ENCODE measurements at regions not wholly inside any gene's neighbourhood (a gene's known extent, or its start where the extent isn't known, plus 50 kb on each side); places are given as distances from the start of the nearest gene placed in this dataset.

DNA sequence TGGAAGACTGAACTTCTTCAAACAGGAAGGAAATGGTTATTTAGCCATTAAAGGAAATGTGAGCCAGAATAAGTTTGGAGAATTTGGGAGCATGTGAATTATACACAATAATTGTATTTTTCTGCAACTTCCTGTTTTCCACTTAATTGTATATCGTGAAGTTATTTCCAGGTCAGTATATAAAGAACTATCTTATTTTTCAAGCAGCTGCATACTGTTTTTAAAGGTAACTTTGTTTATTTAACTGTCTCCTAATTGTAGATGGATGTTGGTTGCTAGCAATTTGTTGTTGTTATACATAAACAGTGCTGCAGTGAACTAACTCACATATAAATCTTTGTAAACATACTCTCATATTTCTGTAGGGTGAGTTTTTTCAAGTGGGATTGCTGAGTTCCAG is 180.3 kb downstream of the HLX start:
- Histone ChIP-seq H3K27ac (ENCODE audit: low read depth, low read length) (no peak overlapping the region), H3K4me3 (ENCODE audit: insufficient read depth, low read depth, low read length) (no peak overlapping the region), H3K79me2 (ENCODE audit: insufficient read depth, low read length) (no peaks in the 10 kb centered on the region), H2AFZ (ENCODE audit: low read depth, low read length) (no peak overlapping the region), H3K9me3 (ENCODE audit: insufficient read depth, low read depth, low read length) (no peaks in the 10 kb centered on the region), H3K4me1 (ENCODE audit: insufficient read depth, low read length) (no peaks in the 10 kb centered on the region), H3K27me3 (ENCODE audit: insufficient read depth, low read length) (no peaks in the 10 kb centered on the region), H3K4me2 (ENCODE audit: low read length) (no peak overlapping the region), H3K36me3 (ENCODE audit: insufficient read depth, low read length) (no peaks in the 10 kb centered on the region), H4K20me1 (ENCODE audit: insufficient read depth, low read length) (no peaks in the 10 kb centered on the region), H3K9ac (ENCODE audit: low read length) (no peak overlapping the region)
- Mint-ChIP-seq H3K36me3 (ENCODE audit: low read depth, unreplicated experiment) (peaks cover 2% of the 10 kb centered on the region), H3K9me3 (ENCODE audit: unreplicated experiment) (peaks cover 5% of the 10 kb centered on the region), H3K27me3 (ENCODE audit: low read depth, unreplicated experiment) (no peaks in the 10 kb centered on the region), H3K4me3 (ENCODE audit: unreplicated experiment) (no peak overlapping the region), H3K4me1 (ENCODE audit: low read depth, unreplicated experiment) (no peaks in the 10 kb centered on the region), H3K27ac (ENCODE audit: unreplicated experiment) (no peak overlapping the region)
- DNase-seq (ENCODE audit: low read depth): no peak
- peak; percentile 29 for FAIRE-seq
- no peak for TF ChIP-seq EZH2 (IDR thresholded peaks at IDR 0.05; ENCODE audit: insufficient read depth, low read length)
- TF ChIP-seq, protein P1, sequence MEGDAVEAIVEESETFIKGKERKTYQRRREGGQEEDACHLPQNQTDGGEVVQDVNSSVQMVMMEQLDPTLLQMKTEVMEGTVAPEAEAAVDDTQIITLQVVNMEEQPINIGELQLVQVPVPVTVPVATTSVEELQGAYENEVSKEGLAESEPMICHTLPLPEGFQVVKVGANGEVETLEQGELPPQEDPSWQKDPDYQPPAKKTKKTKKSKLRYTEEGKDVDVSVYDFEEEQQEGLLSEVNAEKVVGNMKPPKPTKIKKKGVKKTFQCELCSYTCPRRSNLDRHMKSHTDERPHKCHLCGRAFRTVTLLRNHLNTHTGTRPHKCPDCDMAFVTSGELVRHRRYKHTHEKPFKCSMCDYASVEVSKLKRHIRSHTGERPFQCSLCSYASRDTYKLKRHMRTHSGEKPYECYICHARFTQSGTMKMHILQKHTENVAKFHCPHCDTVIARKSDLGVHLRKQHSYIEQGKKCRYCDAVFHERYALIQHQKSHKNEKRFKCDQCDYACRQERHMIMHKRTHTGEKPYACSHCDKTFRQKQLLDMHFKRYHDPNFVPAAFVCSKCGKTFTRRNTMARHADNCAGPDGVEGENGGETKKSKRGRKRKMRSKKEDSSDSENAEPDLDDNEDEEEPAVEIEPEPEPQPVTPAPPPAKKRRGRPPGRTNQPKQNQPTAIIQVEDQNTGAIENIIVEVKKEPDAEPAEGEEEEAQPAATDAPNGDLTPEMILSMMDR (IDR thresholded peaks at IDR 0.05; ENCODE audit: insufficient read depth, low read depth, low read length): no peak

DNA sequence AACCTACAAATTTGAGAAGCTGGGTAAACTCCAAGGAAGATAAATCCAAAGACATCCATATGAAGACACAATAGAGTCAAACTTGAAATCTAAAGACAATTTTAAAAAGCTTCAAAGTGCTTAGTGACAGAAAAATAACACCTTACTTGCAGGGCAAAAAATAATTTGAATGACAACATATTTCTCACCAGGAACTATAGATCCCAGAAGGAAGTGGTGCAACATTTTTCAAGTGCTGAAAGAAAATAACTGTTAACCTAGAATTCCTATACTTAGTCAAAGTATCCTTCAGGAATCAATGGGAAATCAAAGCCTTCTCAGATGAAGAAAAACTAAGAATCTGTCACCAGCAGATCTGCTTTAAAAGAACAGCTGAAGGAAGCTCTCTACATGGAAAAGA is 184.4 kb downstream of the HLX start:
- no peak for FAIRE-seq

DNA sequence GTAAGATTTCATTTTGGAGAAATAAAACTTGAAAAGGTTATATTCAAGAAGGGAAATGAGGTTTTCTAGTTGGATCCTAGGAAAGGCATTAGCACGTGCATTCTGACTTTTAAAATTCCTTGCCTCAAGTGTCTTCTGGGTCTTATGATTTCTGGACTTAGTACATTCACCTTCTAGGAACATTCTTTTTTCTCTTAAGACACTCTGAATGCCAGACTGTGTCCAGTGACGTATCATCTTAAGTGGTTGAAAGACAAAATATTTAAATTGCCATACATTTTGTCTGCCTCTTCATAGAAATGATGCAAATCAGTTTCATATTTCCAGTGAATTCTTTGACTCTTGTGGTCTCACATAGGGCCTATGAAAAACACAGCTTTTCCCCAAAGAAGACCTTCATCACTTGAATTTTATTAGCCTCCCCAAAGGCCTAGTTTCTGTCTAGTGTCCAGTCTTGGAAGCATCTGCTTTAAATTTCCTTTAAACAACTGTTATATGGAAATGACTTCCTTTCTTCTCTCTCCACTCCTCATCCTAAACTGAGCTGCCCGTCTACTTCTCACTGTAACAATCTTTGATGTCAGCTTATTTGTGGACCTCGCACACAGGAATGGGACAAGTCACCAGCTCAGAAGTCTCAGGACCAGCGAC is 187.2 kb downstream of the HLX start:
- Mint-ChIP-seq H3K27me3 (ENCODE audit: low read depth, unreplicated experiment) (peaks cover 15% of the 10 kb centered on the region), H3K36me3 (ENCODE audit: low read depth, unreplicated experiment) (peaks cover 2% of the 10 kb centered on the region)

More for the DNA sequence above, 184.4 kb downstream of the HLX start:
- Histone ChIP-seq H3K9me3 (ENCODE audit: insufficient read depth, low read depth, low read length) (no peaks in the 10 kb centered on the region), H3K36me3 (ENCODE audit: insufficient read depth, low read length) (no peaks in the 10 kb centered on the region), H2AFZ (ENCODE audit: low read depth, low read length) (no peak overlapping the region), H3K4me2 (ENCODE audit: low read length) (no peak overlapping the region), H3K27ac (ENCODE audit: low read depth, low read length) (no peak overlapping the region), H3K4me1 (ENCODE audit: insufficient read depth, low read length) (no peaks in the 10 kb centered on the region), H3K27me3 (ENCODE audit: insufficient read depth, low read length) (no peaks in the 10 kb centered on the region), H3K79me2 (ENCODE audit: insufficient read depth, low read length) (no peaks in the 10 kb centered on the region), H3K4me3 (ENCODE audit: insufficient read depth, low read depth, low read length) (no peak overlapping the region), H3K9ac (ENCODE audit: low read length) (no peak overlapping the region), H4K20me1 (ENCODE audit: insufficient read depth, low read length) (no peaks in the 10 kb centered on the region)
- Mint-ChIP-seq H3K9me3 (ENCODE audit: unreplicated experiment) (peaks cover 5% of the 10 kb centered on the region), H3K36me3 (ENCODE audit: low read depth, unreplicated experiment) (peaks cover 2% of the 10 kb centered on the region), H3K27ac (ENCODE audit: unreplicated experiment) (no peak overlapping the region), H3K4me3 (ENCODE audit: unreplicated experiment) (no peak overlapping the region), H3K27me3 (ENCODE audit: low read depth, unreplicated experiment) (peaks cover 8% of the 10 kb centered on the region), H3K4me1 (ENCODE audit: low read depth, unreplicated experiment) (no peaks in the 10 kb centered on the region)
- no peak for DNase-seq (ENCODE audit: low read depth)
- TF ChIP-seq, protein P1 (IDR thresholded peaks at IDR 0.05; ENCODE audit: insufficient read depth, low read depth, low read length): no peak
- TF ChIP-seq EZH2 (IDR thresholded peaks at IDR 0.05; ENCODE audit: insufficient read depth, low read length): no peak

More for the DNA sequence above, 187.2 kb downstream of the HLX start:
- Histone ChIP-seq H3K27me3 (ENCODE audit: insufficient read depth, low read length) (no peaks in the 10 kb centered on the region), H3K4me1 (ENCODE audit: insufficient read depth, low read length) (no peaks in the 10 kb centered on the region), H3K9me3 (ENCODE audit: insufficient read depth, low read depth, low read length) (no peaks in the 10 kb centered on the region), H3K36me3 (ENCODE audit: insufficient read depth, low read length) (no peaks in the 10 kb centered on the region), H2AFZ (ENCODE audit: low read depth, low read length) (no peak overlapping the region), H3K4me2 (ENCODE audit: low read length) (no peak overlapping the region), H3K27ac (ENCODE audit: low read depth, low read length) (no peak overlapping the region), H4K20me1 (ENCODE audit: insufficient read depth, low read length) (no peaks in the 10 kb centered on the region), H3K79me2 (ENCODE audit: insufficient read depth, low read length) (no peaks in the 10 kb centered on the region), H3K4me3 (ENCODE audit: insufficient read depth, low read depth, low read length) (no peak overlapping the region), H3K9ac (ENCODE audit: low read length) (no peak overlapping the region)
- Mint-ChIP-seq H3K27ac (ENCODE audit: unreplicated experiment) (no peak overlapping the region), H3K9me3 (ENCODE audit: unreplicated experiment) (peaks cover 5% of the 10 kb centered on the region), H3K4me1 (ENCODE audit: low read depth, unreplicated experiment) (no peaks in the 10 kb centered on the region), H3K4me3 (ENCODE audit: unreplicated experiment) (no peak overlapping the region)
- DNase-seq (ENCODE audit: low read depth) (no peak), FAIRE-seq (no peak)
- TF ChIP-seq, protein P1 (IDR thresholded peaks at IDR 0.05; ENCODE audit: insufficient read depth, low read depth, low read length): no peak
- no peak for TF ChIP-seq EZH2 (IDR thresholded peaks at IDR 0.05; ENCODE audit: insufficient read depth, low read length)

Measured in astrocyte (in vitro differentiated cells and primary cell).